GM04504 (cell line): ENCODE measurements at regions not wholly inside any gene's neighbourhood (a gene's known extent, or its start where the extent isn't known, plus 50 kb on each side); places are given as distances from the start of the nearest gene placed in this dataset.
"Not testable (repeated sequence)": the region's sequence is repeated elsewhere in the genome, so short reads cannot be mapped to it uniquely, and the experiment has no call there.

Experiments
- DNase-seq: peaks from one replicate; pipeline ENCODE4 v3.0.0-alpha.2; 2012; ENCODE audit warnings: low read depth

DNA sequence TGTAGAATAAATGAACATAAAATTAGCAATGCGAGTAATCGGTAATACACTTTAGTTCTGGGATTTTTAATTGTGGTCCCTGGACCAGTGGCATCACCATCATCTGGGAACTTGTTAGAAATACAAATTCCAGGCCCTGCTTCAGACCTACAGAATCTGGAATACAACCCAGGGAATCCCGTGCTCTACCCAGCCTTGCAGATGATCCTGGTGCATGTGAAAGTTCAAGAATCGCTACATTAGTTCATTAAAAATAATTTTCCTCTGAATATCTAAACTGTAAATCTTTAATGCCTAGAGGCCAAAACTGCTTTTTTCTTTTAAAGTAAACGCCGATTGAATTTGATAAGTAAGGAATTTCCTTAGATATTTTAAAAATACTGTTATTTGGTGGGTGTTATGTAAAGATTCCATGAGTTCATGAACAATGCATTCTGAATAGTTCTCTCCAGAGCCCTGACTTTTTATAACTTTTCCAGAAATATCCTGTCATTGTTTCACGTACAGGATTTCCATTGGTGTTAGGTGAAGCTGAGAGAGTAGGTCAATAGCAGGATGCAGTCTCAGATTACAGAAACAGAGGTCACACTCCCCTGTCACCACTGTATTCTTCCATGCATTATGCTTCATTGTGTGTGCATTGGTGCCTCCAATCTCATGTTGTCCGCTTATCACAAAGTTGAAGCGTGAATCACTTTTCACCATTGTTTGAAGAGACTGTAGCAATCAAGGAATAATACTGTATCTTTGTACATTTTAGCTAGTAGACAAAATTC, 596.5 kb upstream of the KLF12 start:
- DNase-seq, result no peak

DNA sequence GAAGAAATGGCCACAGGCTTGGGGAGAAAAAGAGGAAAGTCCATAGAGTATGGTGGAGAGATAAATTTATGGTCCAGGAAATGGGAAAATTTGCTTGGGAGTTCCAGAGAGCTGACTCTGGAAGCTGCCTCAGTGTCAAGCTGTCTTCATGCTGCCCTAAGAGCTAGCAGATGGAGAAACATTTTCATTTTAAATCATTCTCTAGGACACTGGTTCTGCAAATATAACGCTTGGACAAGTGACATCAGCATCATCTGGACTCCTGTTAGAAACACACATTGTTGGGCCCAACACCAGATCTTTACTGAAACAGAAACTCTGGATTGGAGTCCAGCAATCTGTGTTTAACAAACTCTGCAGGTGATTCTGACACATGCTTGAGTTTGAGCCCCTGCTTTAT, 592.0 kb upstream of the KLF12 start:
- no peak for DNase-seq

DNA sequence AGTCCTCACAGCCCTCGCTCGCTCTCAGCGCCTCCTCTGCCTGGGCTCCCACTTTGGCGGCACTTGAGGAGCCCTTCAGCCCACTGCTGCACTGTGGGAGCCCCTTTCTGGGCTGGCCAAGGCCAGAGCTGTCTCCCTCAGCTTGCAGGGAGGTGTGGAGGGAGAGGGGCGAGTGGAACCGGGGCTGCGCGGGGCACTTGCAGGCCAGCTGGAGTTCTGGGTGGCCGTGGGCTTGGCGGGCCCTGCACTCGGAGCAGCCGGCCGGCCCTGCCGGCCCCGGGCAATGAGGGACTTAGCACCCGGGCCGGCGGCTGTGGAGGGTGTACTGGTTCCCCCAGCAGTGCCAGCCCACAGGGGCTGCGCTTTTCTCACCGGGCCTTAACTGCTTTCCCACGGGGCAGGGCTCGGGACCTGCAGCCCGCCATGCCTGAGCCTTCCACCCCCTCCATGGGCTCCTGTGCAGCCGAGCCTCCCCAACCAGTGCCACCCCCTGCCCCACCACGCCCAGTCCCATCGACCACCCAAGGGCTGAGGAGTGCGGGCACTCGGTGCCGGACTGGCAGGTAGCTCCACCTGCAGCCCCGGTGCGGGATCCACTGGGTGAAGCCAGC, 584.1 kb upstream of the KLF12 start:
- not testable (repeated sequence) for DNase-seq

DNA sequence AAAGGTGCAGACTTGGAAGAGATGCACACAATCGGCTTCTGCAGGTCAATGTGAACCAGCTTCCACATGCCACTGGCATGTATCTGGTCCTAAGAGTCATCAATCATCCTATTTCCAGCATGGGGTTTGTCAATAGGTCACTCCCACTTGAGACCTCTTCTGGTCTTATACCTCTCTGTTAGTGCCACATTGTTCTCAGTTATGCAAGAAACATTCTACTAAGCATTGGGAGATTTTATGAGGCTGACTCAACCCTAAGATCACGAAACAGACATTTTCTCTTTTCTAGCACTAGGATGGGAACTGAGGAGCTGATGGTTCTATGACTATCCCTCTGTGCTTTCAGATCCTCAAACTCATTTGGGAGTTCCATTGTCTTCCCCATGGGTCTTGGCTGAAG, 581.5 kb upstream of the KLF12 start:
- peak; percentile 46 for DNase-seq

DNA sequence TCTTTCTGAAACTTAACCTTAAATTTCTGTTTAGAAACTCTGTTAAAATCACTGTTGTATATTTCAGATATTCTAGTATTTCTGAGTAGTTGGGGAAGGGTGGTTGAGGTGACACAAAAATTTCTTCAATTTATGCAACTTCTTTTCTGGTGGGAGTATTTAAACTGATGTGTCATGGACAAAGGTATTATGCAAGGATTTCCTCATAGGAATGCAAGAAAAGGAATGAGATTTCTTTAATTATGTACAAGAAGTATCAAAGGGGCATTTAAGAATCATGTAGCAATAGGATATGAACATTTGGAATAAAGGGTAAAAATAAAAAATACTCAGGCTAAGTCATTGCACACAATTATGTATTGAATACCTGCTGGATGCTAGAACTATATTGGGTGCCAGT, 575.8 kb upstream of the KLF12 start:
- peak; percentile 33 for DNase-seq

DNA sequence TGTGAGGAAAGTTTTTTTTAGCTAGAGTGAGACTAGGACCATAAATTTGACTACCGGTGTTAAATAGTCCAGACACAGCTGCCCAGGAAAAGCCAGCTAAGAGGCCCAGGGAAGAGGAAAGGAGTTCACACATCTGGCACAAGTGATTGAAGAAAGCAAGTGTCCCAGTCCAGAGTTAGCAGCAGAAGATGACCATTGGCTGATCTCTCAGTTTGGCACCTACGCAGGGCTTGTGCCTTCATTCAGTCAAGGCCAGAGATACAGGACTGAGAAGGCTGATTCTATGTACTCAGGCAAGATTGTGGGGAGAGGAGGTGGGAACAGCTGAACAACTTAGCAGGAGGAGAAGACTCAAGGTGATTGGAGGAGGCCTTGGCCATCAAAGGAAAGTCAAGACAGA, 575.0 kb upstream of the KLF12 start:
- no peak for DNase-seq

DNA sequence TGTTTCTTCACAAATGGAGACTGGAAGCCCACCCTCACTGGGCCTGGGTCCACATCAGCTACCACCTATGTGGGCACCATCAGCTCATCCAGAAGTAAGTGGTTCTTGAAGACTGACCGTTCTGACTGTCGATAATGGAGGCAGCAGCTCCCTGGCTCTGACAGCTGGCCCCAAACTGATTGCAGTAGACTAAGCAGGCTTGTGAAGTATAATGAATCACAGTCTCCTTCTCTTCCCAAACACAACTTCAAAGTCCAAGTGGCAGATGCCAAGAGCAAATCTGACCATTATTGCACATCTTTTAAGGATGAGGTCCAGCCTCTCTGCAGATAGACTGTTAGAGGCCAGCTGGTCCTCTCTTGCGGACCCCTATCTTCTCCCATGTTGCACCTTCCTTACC, 574.4 kb upstream of the KLF12 start:
- no peak for DNase-seq

DNA sequence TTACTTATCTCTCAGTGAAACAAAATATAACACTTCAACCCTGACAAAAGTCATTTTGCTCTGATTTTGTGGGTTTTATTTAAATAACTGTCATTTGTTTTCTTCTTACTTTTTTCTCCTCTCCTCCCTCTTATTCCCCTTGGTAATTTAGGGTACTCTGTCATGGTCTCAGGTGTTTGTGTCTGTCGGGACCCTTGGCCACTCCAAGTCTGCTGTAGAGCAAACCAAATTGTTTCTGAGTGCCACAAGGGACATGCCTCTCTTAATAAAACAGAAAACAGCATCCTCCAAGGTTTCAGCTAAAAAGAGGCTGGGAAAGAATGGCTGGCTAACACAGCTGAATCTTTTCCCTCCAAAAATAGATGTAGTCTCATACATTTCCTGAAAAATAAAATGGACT, 573.1 kb upstream of the KLF12 start:
- DNase-seq, result no peak

DNA sequence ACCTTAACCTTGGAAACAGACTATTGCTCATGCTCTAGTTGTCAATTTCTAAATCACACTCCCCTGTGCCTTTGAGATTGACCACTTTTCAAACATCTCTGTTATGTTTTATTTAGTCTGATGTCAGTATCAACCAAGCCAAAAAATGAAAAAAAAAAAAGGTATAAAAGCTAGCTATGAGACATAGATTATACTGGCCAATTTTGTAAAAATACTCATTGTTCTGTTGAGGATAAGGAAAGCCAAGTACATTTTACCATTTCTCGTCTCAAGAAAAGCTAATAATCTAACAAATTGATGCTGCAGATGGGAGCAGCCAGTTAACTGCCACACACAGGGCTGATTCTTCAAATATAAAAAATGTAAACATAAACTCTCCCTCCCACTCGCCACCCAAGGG, 572.6 kb upstream of the KLF12 start:
- no peak for DNase-seq

DNA sequence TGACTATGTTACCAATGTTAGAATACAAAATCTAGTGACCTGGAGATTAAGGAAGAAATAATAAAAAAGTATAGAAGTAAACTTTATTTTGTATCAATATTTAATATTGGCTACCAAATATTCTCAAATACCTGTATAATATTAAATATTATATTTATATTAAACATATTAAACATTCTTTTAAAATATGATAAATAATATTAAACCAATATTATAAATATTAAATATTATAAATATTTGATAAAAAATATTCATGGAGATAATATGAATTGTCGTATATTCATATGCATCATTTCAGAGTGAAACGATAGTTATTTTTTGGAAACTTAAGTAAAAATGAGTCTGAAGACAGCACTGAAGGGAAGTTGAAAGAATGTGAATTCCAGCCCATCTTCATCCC, 571.2 kb upstream of the KLF12 start:
- no peak for DNase-seq

DNA sequence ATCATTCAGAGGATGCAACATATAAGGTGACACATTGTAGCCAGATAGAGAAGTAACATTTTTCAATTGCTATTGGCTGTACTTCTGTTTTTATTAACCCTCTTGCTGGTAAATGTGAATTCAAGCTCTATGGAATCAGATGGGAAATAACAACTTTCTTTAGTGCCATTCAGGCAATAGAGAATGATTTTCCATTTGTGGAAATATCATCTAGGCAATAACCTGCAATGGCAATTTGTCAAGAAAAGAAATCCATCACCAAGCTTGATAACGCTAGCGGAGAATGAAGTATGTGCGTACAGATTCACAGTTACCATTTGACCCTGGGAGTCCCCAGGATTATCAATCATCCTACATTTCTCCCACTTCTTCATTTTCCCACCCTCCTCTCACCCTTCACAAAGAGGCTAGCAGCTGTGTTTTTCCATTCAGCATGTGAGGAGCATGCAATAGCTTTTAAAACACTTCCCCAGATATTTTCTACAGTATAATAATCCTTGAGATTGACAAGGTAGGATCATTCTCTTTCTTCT, 569.7 kb upstream of the KLF12 start:
- no peak for DNase-seq

DNA sequence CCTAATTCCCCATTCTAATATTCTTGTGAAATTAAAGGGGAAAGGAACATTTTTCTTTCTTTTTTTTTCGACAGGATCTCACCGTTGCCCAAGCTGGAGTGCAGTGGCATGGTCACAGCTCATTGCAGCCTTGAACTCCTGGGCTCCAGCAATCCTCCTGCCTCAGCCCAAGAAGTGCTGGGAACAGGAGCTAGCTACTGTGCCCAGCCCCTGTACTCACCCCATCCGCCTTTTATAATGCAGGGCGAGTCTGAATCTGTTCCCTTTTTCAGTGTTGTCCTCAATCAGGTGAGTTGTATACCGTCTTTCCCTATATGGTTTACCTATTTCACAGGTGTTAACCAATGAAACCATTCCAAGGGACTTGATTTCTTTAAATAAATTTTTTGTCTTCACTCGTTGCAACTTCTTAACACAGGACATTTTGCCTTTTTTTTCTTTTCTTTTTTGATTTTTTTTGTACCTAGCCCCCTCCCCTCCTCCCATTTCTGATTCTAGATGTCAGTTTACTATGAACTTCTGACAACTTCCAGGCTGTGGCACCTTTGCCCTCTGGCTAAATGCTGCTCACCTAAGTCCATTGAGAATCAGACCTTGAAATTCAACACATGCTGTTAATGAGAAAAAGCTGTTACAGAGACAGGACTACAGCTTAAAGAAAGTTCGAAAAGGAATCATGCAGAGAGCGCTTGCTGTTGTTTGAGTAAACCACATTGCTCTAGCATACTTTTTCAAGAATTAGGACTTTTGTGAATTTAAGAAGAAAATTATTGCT, 562.1 kb upstream of the KLF12 start:
- no peak for DNase-seq

DNA sequence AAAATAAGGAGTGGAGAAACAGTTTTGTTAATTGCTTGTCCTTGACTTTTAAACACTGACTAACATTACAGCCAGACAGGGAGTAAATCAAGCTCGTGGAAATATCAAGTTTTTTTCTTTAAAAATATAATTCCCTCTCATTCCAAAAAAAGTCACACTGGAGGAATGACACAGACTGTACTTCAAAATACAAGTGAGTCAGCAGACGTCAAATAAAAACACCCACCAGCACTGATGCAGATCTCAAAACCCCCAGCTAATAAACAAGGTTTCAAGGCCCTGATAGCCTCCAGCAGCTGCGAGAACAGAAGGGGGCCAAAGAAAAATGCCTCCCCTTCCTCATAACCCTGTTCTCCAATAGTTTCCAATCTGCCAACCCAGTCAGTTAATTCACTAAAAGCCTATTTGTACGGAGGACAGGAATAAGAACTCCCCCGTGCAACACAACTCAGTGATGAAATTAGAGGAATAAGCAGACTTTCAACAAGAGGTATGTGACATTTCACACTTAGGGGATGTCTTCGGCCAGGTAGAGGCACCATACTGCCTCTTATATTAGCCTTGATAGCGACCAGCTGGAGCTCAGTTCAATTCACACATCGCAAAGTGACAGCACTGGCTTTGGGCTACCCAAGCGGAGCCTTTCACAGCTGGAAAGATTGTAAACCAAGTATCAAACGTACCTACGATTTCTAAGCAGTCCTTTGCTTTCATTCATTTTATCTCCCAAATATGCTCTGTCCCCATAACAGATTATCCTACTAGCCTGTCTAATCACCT, 561.0 kb upstream of the KLF12 start:
- no peak for DNase-seq

DNA sequence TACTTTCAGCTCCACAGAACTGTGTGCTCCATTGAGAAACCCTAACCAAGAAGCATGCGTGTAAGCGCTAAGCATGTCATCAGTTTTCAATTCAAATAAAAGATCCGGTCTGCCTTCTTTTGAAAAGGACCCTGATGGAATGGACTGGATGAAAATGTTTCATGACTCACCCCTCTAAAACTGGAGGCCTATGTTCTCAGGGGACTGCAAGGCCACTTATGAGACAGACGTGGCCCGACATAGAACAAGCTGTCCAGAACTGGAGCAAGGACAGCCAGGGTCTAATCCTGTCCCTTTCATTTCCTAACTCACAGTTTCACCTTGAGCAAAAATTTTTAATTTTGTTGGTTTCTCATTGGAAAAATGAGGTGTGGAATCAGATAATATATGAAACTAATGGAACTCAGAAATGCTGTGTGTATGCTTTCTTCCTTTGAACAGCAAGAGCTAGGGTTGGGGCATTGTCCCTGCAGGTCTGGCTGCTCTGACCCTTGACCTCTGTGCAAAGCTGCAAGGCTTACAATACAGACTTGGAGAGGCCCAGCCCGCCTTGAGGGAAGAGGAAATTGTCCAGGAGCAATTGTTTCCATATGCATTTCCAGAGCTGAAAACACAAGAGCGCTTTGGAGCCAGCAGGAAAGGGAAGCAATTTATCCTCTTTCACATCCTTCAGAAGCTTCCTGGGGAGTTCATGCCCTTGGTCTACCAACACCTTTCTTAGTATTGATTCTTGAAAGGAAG, 553.4 kb upstream of the KLF12 start:
- no peak for DNase-seq

DNA sequence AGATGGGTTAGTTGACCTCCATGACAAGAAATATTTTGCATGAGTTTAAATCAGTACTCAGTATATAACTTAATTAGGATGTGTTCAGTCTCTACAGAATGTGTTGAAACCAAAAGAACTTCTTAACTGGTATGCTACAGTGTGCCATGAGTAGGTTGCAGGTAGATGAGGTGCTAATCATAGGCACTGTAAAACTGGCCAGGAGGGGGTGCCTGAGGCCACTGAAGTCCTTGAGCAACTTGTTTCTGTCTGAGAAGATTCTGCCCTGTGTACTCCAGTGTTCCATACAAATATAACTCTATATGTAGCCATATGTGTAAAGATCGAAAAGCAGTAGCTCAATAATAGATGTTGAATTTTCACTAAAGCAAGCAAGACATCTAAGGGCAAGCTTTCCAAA, 549.2 kb upstream of the KLF12 start:
- no peak for DNase-seq

DNA sequence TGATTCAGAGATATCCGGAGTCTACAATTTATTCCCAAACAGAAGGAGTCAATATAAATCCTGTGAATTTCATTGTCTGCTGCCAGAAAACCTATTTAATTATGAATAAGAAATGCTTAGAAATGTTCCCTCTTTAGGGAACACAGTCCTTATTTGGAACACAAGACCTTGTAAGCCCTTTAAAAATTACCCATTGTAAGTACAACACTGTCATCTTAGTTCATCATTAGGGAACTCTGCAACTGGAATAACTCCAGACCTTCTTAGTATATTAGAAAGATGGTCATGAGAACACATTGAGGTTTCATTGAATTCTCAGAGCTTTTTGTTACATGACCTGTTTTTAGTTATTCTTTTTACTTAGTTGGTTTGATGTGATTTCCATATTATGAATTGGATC, 548.5 kb upstream of the KLF12 start:
- DNase-seq, result no peak

DNA sequence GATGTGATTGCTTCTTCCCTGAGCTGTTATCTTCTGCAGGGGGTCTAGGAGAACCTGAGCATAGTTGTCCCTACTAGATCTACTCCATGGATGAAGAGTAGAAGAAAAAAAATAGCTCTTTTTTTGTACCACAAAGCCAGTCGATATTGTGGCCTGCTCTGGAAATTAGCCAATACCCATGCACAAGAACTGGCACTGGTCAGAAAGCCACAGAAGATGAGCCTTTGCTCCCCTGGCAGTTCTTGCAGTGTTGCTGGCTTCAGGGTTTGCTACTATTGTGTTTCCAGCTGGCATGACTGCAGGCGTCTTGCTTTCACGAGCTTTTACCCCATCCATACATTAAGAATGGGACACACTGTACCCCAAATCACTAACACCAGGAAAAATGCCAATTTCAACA, 547.7 kb upstream of the KLF12 start:
- DNase-seq, result no peak

DNA sequence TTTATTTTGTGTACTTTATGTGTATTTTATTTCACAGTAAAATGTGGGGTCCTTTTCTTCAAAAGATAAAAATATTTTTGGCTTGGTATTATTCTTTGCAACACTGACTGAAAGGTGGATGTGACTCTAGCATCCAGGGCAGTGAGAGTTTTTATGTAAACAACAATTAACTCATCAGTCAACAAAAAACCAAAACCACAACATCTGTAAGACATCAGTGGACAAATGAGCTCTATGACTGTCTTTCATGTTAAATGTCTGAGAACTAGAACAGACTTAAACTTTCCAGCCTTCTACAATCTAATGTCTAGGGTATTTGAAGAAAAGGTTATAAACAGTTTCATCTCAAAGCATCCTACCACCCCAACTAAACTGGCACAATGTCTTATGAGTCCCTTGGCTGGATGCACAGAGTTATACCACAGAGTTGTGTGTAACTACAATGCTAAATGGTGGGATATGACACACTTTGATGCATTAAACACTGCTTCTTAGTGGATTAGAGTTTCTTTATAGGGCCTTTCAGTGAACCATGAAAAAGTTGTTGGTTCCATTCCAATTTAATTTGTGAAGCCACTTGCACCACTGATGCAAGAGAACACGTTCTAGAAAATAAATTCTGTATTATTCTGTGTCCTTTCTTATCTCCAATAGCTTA, 544.2 kb upstream of the KLF12 start:
- DNase-seq, result peak; percentile 50

DNA sequence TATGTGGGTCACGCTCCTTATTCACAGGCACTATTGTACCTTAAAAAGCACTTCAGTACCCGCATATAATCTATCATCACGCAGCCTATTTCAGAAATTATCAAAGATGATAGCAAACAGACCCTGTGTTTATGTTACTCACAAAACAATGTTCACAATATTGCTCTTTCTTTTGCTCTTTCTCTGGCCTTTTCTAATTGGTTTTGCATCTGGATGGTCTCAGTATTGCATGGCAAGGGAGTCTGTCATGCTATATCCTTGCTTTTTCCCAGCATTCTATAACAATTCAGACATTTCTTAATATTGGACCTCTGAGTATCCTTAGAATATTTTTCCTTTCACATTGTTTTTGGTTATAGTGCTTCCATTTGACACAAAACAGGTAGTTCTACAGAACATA, 541.8 kb upstream of the KLF12 start:
- no peak for DNase-seq

DNA sequence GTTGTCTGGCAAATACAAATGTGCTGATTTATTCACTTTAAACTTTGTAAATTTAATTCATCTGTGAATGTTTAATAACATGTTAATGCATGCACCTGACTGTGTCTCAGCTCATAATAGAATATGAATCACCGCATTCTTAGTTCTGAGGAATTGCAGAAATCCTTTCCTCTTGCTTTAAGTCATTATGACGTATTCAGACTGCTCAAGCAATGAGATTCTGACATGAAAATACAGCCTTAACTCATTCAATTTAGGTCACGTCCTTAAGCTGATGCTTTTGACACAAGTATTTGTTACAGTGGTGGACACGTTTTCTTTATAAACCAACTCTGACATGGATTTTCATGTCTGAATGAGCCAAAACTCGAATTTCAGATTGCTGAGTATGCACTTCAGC, 541.0 kb upstream of the KLF12 start:
- DNase-seq, result no peak

DNA sequence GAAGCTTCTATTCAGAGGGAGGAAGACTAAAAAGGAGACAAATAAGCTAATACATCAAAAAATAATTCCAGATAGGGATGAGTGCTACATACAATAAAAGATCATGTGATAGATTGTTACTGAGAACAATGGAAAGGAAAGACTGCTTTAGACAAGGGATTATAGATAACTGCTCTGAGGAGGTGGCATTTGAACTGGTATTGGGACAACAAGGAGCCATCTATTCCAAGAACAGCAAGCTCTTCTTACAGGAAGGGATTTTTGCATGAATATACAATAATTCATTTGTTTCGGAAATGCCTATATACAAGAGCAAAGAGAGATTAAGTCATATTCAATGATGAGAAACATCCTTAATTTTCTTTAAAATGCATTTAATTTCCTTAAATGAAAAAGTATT, 540.5 kb upstream of the KLF12 start:
- no peak for DNase-seq
